GM12878 (cell line): ENCODE measurements at regions not wholly inside any gene's neighbourhood (a gene's known extent, or its start where the extent isn't known, plus 50 kb on each side); places are given as distances from the start of the nearest gene placed in this dataset.

Experiments
- ETV6 ChIP-seq, 2 experiments: fragments of 450-650 bp in 1 of 2; IDR thresholded peaks in 1 of 2; conservative IDR thresholded peaks in 1 of 2; 2 replicates each; pipeline ENCODE4 v1.6.1; 2014; ENCODE audit warnings: antibody characterized with exemption in 1 of 2, borderline replicate concordance in 1 of 2, low read depth in 1 of 2, mild to moderate bottlenecking in 1 of 2, moderate library complexity in 1 of 2
- FOS ChIP-seq: IDR thresholded peaks from 3 replicates; pipeline ENCODE4 v1.6.1; 2011; ENCODE audit warnings: borderline replicate concordance; ENCODE audit not compliant: insufficient read length; ENCODE audit errors: extremely low read depth
- POLR2AphosphoS5 ChIP-seq: IDR thresholded peaks from 2 replicates; pipeline ENCODE4 v1.6.1; 2011; ENCODE audit warnings: mild to moderate bottlenecking, low read length, inconsistent platforms
- RBBP5 ChIP-seq: fragments of 200-600 bp; sonication (generic); conservative IDR thresholded peaks from 2 replicates; pipeline ENCODE4 v1.6.1; 2016
- ZNF274 ChIP-seq: IDR thresholded peaks from one replicate; pipeline ENCODE4 v1.8.0; 2011; ENCODE audit not compliant: insufficient read length, insufficient read depth
- TF ChIP-seq, protein P1 (sequence below), 3 experiments: IDR thresholded peaks in 2 of 3; conservative IDR thresholded peaks in 1 of 3; 2 replicates each; pipeline ENCODE4 v1.5.1; 2011; ENCODE audit warnings: low read depth in 3 of 3, low read length in 3 of 3, mild to moderate bottlenecking in 3 of 3, control low read depth in 2 of 3, moderate library complexity in 2 of 3, inconsistent platforms in 1 of 3, mixed read lengths in 1 of 3; ENCODE audit not compliant: control insufficient read depth in 2 of 3, insufficient read depth in 1 of 3; ENCODE audit errors: extremely low read depth in 1 of 3
- TF ChIP-seq, protein P2 (sequence below): fragments of 450-650 bp; IDR thresholded peaks from 2 replicates; pipeline ENCODE4 v1.6.1; 2017; ENCODE audit warnings: mild to moderate bottlenecking

DNA sequence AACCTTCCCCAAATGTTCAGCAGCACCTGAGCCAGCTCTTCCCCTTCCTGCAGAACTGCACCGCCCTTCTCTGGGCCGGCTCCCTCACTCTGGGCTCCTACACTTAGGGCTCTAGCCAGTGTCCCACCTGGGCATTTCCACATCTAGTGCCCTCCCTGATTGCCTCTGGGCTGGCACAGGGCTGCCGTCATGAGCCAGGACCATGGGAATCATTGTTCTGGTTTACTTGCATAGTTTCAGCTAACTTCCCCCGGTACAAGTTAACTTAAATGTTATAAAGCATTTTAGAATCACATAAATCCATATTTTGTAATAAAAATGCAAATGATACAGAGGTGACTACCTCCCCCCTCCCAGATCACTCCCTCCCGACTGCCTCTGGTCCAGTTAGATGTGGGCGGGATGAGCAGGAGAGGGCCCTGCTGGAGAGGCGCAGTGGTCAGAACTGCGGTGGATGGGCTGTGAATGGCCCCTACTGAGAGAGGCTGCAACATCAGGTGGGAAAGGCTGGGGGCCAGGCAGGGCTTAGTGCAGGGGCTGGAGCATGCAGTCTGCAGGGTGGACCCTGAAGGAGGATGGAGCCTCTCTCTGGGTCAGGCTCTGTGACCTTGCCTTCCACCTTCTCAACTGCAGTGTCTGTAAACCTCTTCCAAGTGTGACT, 371.4 kb upstream of the C1orf174 start:
- TF ChIP-seq, protein P1, sequence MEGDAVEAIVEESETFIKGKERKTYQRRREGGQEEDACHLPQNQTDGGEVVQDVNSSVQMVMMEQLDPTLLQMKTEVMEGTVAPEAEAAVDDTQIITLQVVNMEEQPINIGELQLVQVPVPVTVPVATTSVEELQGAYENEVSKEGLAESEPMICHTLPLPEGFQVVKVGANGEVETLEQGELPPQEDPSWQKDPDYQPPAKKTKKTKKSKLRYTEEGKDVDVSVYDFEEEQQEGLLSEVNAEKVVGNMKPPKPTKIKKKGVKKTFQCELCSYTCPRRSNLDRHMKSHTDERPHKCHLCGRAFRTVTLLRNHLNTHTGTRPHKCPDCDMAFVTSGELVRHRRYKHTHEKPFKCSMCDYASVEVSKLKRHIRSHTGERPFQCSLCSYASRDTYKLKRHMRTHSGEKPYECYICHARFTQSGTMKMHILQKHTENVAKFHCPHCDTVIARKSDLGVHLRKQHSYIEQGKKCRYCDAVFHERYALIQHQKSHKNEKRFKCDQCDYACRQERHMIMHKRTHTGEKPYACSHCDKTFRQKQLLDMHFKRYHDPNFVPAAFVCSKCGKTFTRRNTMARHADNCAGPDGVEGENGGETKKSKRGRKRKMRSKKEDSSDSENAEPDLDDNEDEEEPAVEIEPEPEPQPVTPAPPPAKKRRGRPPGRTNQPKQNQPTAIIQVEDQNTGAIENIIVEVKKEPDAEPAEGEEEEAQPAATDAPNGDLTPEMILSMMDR (IDR thresholded peaks at IDR 0.05 in 2 of 3, conservative IDR thresholded peaks at IDR 0.05 in 1 of 3; ENCODE audit: control insufficient read depth in 2 of 3, extremely low read depth in 1 of 3, insufficient read depth in 1 of 3, low read depth in 3 of 3, low read length in 3 of 3), result no peak
- TF ChIP-seq RBBP5 (no peak), POLR2AphosphoS5 (no peak), ETV6 (conservative IDR thresholded peaks at IDR 0.05 in 1 of 2, IDR thresholded peaks at IDR 0.05 in 1 of 2; ENCODE audit: borderline replicate concordance in 1 of 2, low read depth in 1 of 2) (no peak), ZNF274 (no peak), FOS (no peak)
- TF ChIP-seq, protein P2, sequence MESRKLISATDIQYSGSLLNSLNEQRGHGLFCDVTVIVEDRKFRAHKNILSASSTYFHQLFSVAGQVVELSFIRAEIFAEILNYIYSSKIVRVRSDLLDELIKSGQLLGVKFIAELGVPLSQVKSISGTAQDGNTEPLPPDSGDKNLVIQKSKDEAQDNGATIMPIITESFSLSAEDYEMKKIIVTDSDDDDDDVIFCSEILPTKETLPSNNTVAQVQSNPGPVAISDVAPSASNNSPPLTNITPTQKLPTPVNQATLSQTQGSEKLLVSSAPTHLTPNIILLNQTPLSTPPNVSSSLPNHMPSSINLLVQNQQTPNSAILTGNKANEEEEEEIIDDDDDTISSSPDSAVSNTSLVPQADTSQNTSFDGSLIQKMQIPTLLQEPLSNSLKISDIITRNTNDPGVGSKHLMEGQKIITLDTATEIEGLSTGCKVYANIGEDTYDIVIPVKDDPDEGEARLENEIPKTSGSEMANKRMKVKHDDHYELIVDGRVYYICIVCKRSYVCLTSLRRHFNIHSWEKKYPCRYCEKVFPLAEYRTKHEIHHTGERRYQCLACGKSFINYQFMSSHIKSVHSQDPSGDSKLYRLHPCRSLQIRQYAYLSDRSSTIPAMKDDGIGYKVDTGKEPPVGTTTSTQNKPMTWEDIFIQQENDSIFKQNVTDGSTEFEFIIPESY, result no peak
